ENCODE measurements at regions not wholly inside any gene's neighbourhood (a gene's known extent, or its start where the extent isn't known, plus 50 kb on each side); places are given as distances from the start of the nearest gene placed in this dataset.
"Not testable (repeated sequence)": the region's sequence is repeated elsewhere in the genome, so short reads cannot be mapped to it uniquely, and the experiment has no call there.

- no peak for DNase-seq (ENCODE audit: low spot score)
Measured at GRCh38 chr3:30299674-30300385, 306.6 kb upstream of the TGFBR2 start.

- DNase-seq (ENCODE audit: low spot score) = no peak
Measured at GRCh38 chr3:30300809-30301208, 305.6 kb upstream of the TGFBR2 start.

- no peak for DNase-seq (ENCODE audit: low spot score)
Measured at GRCh38 chr3:30302027-30302426, 304.4 kb upstream of the TGFBR2 start.

GRCh38 chr3:30303770-30304169 is 302.6 kb upstream of the TGFBR2 start:
- DNase-seq (ENCODE audit: low spot score) = no peak

DNA sequence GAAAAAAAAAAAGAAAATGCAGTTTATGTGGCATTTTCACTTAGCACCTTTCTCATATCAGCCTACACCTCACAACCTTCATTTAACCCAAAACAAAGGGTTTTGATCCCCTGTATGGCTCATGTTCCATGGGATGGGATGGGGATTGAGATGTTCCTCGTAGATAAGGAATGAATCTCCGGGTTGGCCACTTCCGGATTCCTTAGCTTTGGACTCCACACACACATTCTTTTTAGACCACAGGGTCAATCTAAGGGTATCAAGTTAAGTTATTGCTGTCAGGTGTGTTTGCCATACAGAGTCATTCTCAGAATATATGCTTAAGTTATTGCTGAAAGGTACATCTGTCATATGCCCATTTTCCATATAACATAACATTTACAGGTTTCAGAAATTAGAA is 301.4 kb upstream of the TGFBR2 start:
- no peak for DNase-seq (ENCODE audit: low spot score)

DNA sequence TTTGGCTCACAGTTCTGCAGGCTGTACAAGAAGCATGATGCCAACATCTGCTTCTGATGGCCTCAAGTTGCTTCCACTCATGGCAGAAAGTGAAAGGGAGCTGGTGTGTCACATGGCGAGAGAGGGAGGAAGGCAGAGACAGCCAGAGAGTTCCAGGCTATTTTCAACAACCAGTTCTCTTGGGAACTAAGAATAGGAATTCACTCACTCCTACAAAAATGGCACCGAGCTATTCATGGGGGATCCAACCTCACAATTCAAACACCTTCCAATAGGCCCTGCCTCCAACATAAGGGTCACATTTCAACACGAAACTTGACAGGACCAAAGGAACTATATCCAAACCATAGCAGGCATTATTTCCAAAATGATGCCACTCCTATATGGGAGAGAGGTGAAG is 299.5 kb upstream of the TGFBR2 start:
- no peak for DNase-seq (ENCODE audit: low spot score)

DNA sequence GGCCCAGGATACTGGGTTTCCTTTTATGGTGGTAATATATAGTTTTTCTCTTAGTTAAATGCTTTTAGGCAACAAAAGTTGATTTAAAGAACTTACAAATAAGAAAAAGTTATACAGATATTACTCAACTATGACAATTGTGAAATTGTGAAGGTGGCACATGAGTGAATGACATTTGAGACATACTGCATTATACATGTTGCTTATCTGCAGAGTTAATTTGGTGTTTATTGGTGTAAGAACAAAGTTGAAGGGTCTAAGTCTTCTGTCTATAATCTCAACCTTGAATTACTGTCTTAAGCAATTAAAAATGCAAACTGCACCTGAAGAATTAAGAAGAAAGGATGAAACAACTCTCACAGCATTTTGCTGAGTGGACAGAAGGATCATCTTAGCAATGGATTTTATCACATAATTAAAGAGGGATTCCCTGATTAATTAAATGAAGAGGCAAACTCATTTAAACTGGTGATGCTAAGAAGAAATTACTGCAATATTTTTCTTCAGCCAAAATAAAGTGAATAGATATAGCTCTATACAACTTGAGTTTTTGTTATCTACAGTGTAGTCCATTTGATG is 298.9 kb upstream of the TGFBR2 start:
- no peak for DNase-seq (ENCODE audit: low spot score)

DNA sequence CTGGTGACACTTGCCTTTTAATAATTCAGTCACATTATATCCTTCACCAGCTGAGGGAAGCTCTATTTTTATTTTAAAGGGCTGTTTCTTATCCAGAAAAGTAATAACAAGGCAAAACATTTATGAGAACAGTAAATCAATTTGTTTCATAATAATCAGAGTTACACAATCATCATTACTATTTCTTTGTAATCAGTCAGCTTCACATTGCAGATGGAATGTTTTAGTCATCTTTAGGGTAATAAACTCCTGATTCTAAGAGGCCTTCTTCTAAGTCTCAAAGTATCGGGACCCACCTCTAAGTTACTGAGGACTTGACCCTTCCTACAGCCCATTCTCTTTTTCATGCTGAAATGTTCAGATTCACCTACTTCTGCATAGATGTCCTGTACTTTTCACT is 298.3 kb upstream of the TGFBR2 start:
- DNase-seq (ENCODE audit: low spot score) = no peak

DNA sequence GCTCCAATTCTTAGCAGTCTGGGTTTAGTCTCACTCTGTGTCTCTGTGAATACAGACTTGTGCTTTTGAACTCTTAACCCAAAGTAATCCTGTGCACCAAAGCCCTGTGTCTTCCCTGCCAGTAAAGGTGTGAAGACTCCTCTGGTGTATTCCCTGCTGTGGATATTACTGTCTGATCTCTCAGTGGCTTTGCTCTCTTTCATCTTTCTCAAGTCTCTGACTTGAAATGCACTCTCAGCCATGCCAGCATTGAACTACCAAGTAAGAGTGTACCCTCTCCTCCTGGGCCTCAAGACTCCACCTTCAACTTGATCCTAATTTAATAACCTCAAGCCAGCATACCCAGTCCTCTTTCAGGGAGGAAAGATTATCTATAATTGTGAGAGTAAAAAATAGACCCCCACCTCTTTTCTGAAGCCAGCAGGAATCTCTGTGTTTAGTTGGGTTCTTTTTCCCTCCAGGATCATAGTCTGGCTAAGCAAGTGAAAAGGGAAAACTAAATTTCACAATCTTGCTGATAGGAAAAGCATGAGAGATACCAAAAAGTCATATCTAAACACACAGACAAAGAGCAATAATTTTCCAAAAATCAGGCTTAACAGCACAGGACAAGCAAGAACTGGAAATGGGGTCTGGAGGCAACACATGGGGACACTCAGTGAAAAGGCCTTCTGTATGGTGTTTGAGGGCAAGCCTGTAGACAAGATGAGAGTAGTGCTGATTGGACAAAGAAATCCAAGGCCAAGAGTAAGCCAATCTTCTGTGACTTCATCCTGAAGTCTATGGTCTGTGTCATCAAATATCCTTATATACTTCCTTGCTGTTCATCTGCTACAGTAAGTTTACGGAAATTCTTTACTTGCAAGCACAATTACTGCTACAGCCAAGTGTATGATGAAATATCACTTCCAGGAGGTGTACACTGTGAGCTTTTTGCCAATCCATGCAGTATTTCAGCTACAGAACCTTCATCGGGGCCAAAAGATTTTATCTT is 296.1 kb upstream of the TGFBR2 start:
- DNase-seq (ENCODE audit: low spot score) = no peak

GRCh38 chr3:30311781-30312180 is 294.6 kb upstream of the TGFBR2 start:
- DNase-seq (ENCODE audit: low spot score) = no peak

DNA sequence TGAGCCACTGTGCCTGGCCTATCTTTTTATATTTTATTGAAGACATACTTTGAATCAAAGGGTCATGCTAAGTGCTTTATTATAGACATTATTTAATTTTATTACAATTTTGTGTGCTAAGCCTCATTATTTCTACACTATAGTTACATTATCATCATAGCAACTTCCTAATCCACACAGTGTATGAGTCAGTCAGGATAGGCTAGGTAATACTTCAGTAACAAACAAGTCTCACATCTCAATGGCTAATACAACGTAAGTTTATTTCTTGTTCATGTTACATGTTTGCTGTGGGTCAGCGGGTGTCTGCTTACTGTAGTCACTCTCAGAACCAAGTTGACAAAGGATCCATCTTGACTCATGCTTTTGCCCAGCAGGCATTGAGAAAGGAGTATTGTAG is 292.6 kb upstream of the TGFBR2 start:
- DNase-seq (ENCODE audit: low spot score) = no peak

- DNase-seq (ENCODE audit: low spot score) = no peak
Measured at GRCh38 chr3:30314757-30315325, 291.6 kb upstream of the TGFBR2 start.

GRCh38 chr3:30315447-30315846 is 291.0 kb upstream of the TGFBR2 start:
- DNase-seq (ENCODE audit: low spot score) = no peak

DNA sequence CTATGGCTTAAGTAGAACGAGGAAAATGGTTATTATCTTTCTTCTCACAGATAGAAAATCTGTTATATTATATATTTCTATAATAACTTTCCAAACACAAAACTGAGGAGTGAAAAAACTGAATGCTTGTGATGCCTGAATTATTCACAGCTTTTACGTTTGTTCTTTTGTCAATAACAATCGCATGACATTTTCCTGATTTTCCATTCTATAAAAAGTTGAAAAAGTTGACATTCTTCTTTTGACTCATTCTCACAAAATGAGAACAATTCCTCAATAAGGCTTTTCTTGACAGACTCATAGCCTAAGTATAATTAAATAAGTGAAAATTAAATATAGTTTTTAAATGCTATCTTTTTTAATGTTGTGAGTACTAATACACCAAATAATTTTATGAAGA is 288.8 kb upstream of the TGFBR2 start:
- no peak for DNase-seq (ENCODE audit: low spot score)

- DNase-seq (ENCODE audit: low spot score) = no peak
Measured at GRCh38 chr3:30318110-30318509, 288.3 kb upstream of the TGFBR2 start.

DNA sequence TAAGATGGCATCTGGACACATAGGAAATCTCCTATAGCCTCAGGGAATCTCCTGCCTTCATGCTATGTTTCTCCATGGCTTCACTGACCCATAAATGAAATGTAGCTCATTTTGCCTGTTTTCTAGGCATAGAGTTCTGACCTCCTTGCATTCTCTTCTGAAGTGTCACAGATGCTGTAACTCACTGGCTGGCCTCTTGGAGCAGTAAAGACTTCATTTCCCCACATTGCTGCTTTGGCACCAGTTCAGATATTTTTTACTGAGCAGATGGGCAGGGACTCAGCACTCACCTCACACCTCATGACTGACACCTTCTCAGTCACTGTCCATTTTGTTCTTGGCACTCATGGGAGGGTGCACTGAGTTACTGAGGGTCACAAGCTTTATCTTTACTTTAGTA is 286.7 kb upstream of the TGFBR2 start:
- DNase-seq (ENCODE audit: low spot score) = peak; percentile 73

- DNase-seq (ENCODE audit: low spot score) = no peak
Measured at GRCh38 chr3:30320392-30320791, 286.0 kb upstream of the TGFBR2 start.

DNA sequence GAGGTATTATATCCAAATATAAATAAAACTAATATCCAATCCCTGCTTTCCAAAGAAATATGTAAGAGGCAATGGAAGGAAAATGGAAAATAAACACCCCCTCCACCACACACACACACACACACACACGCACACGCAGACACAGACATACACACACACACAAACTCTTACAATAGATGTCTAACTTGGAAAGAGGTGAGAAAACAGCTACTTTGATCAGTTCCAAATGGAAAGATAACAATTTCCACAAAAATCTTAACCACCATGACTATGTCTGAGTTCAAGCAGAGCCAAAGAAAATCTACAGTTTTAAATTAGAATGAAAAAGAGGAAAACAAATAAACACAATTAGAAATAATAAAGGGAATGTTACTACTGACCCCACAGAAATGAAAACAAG is 285.3 kb upstream of the TGFBR2 start:
- DNase-seq (ENCODE audit: low spot score) = no peak

GRCh38 chr3:30323649-30324048 is 282.8 kb upstream of the TGFBR2 start:
- DNase-seq (ENCODE audit: low spot score) = not testable (repeated sequence)

- DNase-seq (ENCODE audit: low spot score) = peak; percentile 91
Measured at GRCh38 chr3:30324587-30324986, 281.8 kb upstream of the TGFBR2 start.

GRCh38 chr3:30327976-30328375 is 278.4 kb upstream of the TGFBR2 start:
- DNase-seq (ENCODE audit: low spot score) = not testable (repeated sequence)

GRCh38 chr3:30328935-30329334 is 277.5 kb upstream of the TGFBR2 start:
- DNase-seq (ENCODE audit: low spot score) = not testable (repeated sequence)

- peak; percentile 35 for DNase-seq (ENCODE audit: low spot score)
Measured at GRCh38 chr3:30331519-30331918, 274.9 kb upstream of the TGFBR2 start.
